SU-DHL-6 (cell line): ENCODE measurements at regions not wholly inside any gene's neighbourhood (a gene's known extent, or its start where the extent isn't known, plus 50 kb on each side); places are given as distances from the start of the nearest gene placed in this dataset.

Source experiments
- CTCF ChIP-seq: fragments of 200-600 bp; sonication (generic); IDR thresholded peaks from one replicate; pipeline ENCODE4 v1.5.1; 2017; ENCODE audit warnings: antibody characterized with exemption, mild to moderate bottlenecking, low read length, moderate library complexity; ENCODE audit not compliant: insufficient read depth, poor library complexity, severe bottlenecking
- EZH2phosphoT487 ChIP-seq: fragments of 200-600 bp; sonication (generic), shearing (Covaris generic); conservative IDR thresholded peaks from 2 replicates; pipeline ENCODE4 v1.6.1; 2018; ENCODE audit warnings: mild to moderate bottlenecking, antibody characterized with exemption, low read length, moderate library complexity, mixed read lengths

- no peak for TF ChIP-seq CTCF
- TF ChIP-seq EZH2phosphoT487, result no peak
Measured at GRCh38 chrX:10078266-10078665, 78.5 kb upstream of the CLCN4 start.
